Activated CD4-positive, alpha-beta T cell treated with anti-CD3 and anti-CD28 coated beads for 24 hours (primary cell): ENCODE measurements at regions not wholly inside any gene's neighbourhood (a gene's known extent, or its start where the extent isn't known, plus 50 kb on each side); places are given as distances from the start of the nearest gene placed in this dataset.

Experiments
- DNase-seq, 2 donors: peaks; one replicate each; pipeline ENCODE4 v3.0.0-alpha.2; 2020; ENCODE audit warnings: low read depth in 2 of 2

- no peak for DNase-seq
These were observed 181.0 kb downstream of the AASDH start for GRCh38 chr4:56206258-56206657.

- no peak for DNase-seq
These were observed 187.0 kb downstream of the AASDH start for GRCh38 chr4:56200275-56200674.

- no peak for DNase-seq
These were observed 189.0 kb downstream of the AASDH start for GRCh38 chr4:56198265-56198664.

- no peak for DNase-seq
These were observed 189.9 kb downstream of the AASDH start for GRCh38 chr4:56197387-56197786.

- no peak for DNase-seq
These were observed 192.3 kb downstream of the AASDH start for GRCh38 chr4:56195025-56195424.

- no peak for DNase-seq
These were observed 195.8 kb downstream of the AASDH start for GRCh38 chr4:56191534-56191933.

- DNase-seq, result no peak
These were observed 199.6 kb downstream of the AASDH start for GRCh38 chr4:56187688-56188087.

- DNase-seq, result no peak
These were observed 200.3 kb downstream of the AASDH start for GRCh38 chr4:56186808-56187523.

GRCh38 chr4:56185901-56186300 is 201.4 kb downstream of the AASDH start:
- no peak for DNase-seq

- DNase-seq, result no peak
These were observed 203.1 kb downstream of the AASDH start for GRCh38 chr4:56184214-56184613.

- DNase-seq, result no peak
These were observed 203.8 kb downstream of the AASDH start for GRCh38 chr4:56183344-56183959.

- DNase-seq, result no peak
These were observed 204.9 kb downstream of the AASDH start for GRCh38 chr4:56182356-56182755.

- DNase-seq, result no peak
These were observed 205.9 kb downstream of the AASDH start for GRCh38 chr4:56181140-56181953.

- no peak for DNase-seq
These were observed 218.2 kb downstream of the AASDH start for GRCh38 chr4:56169061-56169460.

GRCh38 chr4:56164907-56165306 is 216.2 kb downstream of the CEP135 start:
- DNase-seq, result no peak

- no peak for DNase-seq
These were observed 211.9 kb downstream of the CEP135 start for GRCh38 chr4:56160636-56161035.

GRCh38 chr4:56158483-56158882 is 209.7 kb downstream of the CEP135 start:
- DNase-seq, result no peak

- DNase-seq, result no peak
These were observed 207.4 kb downstream of the CEP135 start for GRCh38 chr4:56156141-56156540.

GRCh38 chr4:56155432-56155831 is 206.7 kb downstream of the CEP135 start:
- no peak for DNase-seq

- DNase-seq, result no peak
These were observed 200.8 kb downstream of the CEP135 start for GRCh38 chr4:56149591-56149990.

GRCh38 chr4:56148428-56148827 is 199.7 kb downstream of the CEP135 start:
- no peak for DNase-seq

- no peak for DNase-seq
These were observed 198.6 kb downstream of the CEP135 start for GRCh38 chr4:56147371-56147770.

- DNase-seq, result no peak
These were observed 198.2 kb downstream of the CEP135 start for GRCh38 chr4:56146956-56147355.
